ENCODE measurements at regions not wholly inside any gene's neighbourhood (a gene's known extent, or its start where the extent isn't known, plus 50 kb on each side); places are given as distances from the start of the nearest gene placed in this dataset.

- H3K4me3 ChIP-seq (ENCODE audit: low read depth, low read length): no peak overlapping the region
- TF ChIP-seq CTCF (IDR thresholded peaks at IDR 0.05; ENCODE audit: low read depth, low read length): no peak
Observed at GRCh38 chr3:177317247-177317646, 120.0 kb upstream of the TBL1XR1 start.

- no peak for TF ChIP-seq CTCF (IDR thresholded peaks at IDR 0.05; ENCODE audit: low read depth, low read length)
Observed at GRCh38 chr3:177318559-177318958, 121.3 kb upstream of the TBL1XR1 start.

GRCh38 chr3:177320765-177321247 lies 123.5 kb upstream of the TBL1XR1 start:
- no peak overlapping the region for H3K4me3 ChIP-seq (ENCODE audit: low read depth, low read length)
- no peak for TF ChIP-seq CTCF (IDR thresholded peaks at IDR 0.05; ENCODE audit: low read depth, low read length)

More at GRCh38 chr3:177318559-177318958, 121.3 kb upstream of the TBL1XR1 start:
- no peak overlapping the region for H3K4me3 ChIP-seq (ENCODE audit: low read depth, low read length)

- no peak for TF ChIP-seq CTCF (IDR thresholded peaks at IDR 0.05; ENCODE audit: low read depth, low read length)
- no peak overlapping the region for H3K4me3 ChIP-seq (ENCODE audit: low read depth, low read length)
Observed at GRCh38 chr3:177321819-177322218, 124.5 kb upstream of the TBL1XR1 start.

GRCh38 chr3:177322881-177323280 lies 125.6 kb upstream of the TBL1XR1 start:
- no peak overlapping the region for H3K4me3 ChIP-seq (ENCODE audit: low read depth, low read length)
- TF ChIP-seq CTCF (IDR thresholded peaks at IDR 0.05; ENCODE audit: low read depth, low read length): no peak

- no peak overlapping the region for H3K4me3 ChIP-seq (ENCODE audit: low read depth, low read length)
- TF ChIP-seq CTCF (IDR thresholded peaks at IDR 0.05; ENCODE audit: low read depth, low read length): no peak
Observed at GRCh38 chr3:177329854-177330253, 132.6 kb upstream of the TBL1XR1 start.

- no peak for TF ChIP-seq CTCF (IDR thresholded peaks at IDR 0.05; ENCODE audit: low read depth, low read length)
- no peak overlapping the region for H3K4me3 ChIP-seq (ENCODE audit: low read depth, low read length)
Observed at GRCh38 chr3:177330779-177331178, 133.5 kb upstream of the TBL1XR1 start.

All from WI38 (cell line).